Neutrophil (primary cell): ENCODE measurements at regions not wholly inside any gene's neighbourhood (a gene's known extent, or its start where the extent isn't known, plus 50 kb on each side); places are given as distances from the start of the nearest gene placed in this dataset.
"Not testable (repeated sequence)": the region's sequence is repeated elsewhere in the genome, so short reads cannot be mapped to it uniquely, and the experiment has no call there.

Source experiments
- H3K27ac ChIP-seq: fragments of 200-600 bp; sonication (generic); 2 replicates; pipeline ENCODE4 v1.5.1; 2016; ENCODE audit warnings: mild to moderate bottlenecking, moderate library complexity
- H3K27me3 ChIP-seq: fragments of 200-600 bp; sonication (generic); 2 replicates; pipeline ENCODE4 v1.6.0; 2016; ENCODE audit warnings: mild to moderate bottlenecking
- H3K36me3 ChIP-seq: fragments of 200-600 bp; sonication (generic); 2 replicates; pipeline ENCODE4 v1.5.1; 2017
- H3K4me1 ChIP-seq, 2 experiments: fragments of 200-600 bp in 1 of 2; sonication (generic) in 1 of 2; 1 replicate in 1 of 2; 2 replicates in 1 of 2; pipeline versions ENCODE4 v1.5.1 to v1.6.1; 2013 to 2016; ENCODE audit warnings: low read depth in 1 of 2, low read length in 1 of 2, mild to moderate bottlenecking in 1 of 2, moderate library complexity in 1 of 2; ENCODE audit not compliant: control insufficient read depth in 1 of 2, insufficient read depth in 1 of 2
- H3K4me3 ChIP-seq, 2 experiments: fragments of 200-600 bp in 1 of 2; sonication (generic) in 1 of 2; 1 replicate in 1 of 2; 2 replicates in 1 of 2; pipeline ENCODE4 v1.5.1; 2013 to 2016; ENCODE audit warnings: low read depth in 1 of 2, low read length in 1 of 2, mild to moderate bottlenecking in 1 of 2, moderate library complexity in 1 of 2
- H3K9me3 ChIP-seq: fragments of 200-600 bp; sonication (generic); 2 replicates; pipeline ENCODE4 v1.5.1; 2016
- TF ChIP-seq, protein P1 (sequence below): fragments of 200-600 bp; sonication (generic); IDR thresholded peaks from 2 replicates; pipeline ENCODE4 v1.5.1; 2016; ENCODE audit warnings: antibody characterized with exemption

DNA sequence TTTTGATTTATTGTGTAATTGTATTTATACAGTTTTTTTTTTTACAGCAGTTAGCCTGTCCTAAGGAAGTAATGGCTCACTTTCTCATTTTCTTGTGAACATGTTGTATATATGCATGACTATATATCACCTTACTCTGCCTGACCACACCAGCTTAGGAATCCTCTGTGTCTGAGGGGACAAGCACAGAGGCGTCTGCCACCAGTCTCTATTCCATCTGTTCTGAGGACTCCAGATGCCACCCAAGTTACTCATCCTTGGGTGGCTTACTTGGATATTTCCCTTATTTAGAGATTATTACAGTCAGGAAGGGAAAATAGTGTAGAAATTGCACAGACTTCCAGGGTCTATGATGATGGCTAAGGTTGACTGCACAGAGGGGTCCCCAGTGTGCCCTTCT is 256.3 kb upstream of the C9orf72 start:
- no peaks in the 10 kb centered on the region for H3K4me1 ChIP-seq
- H3K36me3 ChIP-seq, result no peaks in the 10 kb centered on the region
- no peak overlapping the region for H3K27ac ChIP-seq
- H3K9me3 ChIP-seq, result no peaks in the 10 kb centered on the region
- TF ChIP-seq, protein P1, sequence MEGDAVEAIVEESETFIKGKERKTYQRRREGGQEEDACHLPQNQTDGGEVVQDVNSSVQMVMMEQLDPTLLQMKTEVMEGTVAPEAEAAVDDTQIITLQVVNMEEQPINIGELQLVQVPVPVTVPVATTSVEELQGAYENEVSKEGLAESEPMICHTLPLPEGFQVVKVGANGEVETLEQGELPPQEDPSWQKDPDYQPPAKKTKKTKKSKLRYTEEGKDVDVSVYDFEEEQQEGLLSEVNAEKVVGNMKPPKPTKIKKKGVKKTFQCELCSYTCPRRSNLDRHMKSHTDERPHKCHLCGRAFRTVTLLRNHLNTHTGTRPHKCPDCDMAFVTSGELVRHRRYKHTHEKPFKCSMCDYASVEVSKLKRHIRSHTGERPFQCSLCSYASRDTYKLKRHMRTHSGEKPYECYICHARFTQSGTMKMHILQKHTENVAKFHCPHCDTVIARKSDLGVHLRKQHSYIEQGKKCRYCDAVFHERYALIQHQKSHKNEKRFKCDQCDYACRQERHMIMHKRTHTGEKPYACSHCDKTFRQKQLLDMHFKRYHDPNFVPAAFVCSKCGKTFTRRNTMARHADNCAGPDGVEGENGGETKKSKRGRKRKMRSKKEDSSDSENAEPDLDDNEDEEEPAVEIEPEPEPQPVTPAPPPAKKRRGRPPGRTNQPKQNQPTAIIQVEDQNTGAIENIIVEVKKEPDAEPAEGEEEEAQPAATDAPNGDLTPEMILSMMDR, result no peak
- no peak overlapping the region for H3K4me3 ChIP-seq
- H3K27me3 ChIP-seq, result no peaks in the 10 kb centered on the region

DNA sequence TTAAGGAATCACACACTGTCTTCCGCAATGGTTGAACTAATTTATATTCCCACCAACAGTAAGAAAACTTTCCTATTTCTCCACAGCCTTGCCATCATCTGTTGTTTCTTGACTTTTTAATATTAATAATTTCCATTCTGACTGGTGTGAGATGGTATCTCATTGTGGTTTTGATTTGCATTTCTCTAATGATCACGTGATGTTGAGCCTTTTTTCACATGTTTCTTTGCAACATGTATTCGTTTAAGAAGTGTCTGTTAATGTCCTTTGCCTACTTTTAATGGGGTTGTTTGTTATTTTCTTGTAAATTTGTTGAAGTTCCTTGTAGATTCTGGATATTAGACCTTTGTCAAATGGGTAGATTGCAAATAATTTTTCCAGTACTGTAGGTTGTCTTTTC is 258.8 kb upstream of the C9orf72 start:
- H3K4me3 ChIP-seq, H3K27ac ChIP-seq, H3K4me1 ChIP-seq, H3K27me3 ChIP-seq, H3K9me3 ChIP-seq, H3K36me3 ChIP-seq: not testable (repeated sequence)

DNA sequence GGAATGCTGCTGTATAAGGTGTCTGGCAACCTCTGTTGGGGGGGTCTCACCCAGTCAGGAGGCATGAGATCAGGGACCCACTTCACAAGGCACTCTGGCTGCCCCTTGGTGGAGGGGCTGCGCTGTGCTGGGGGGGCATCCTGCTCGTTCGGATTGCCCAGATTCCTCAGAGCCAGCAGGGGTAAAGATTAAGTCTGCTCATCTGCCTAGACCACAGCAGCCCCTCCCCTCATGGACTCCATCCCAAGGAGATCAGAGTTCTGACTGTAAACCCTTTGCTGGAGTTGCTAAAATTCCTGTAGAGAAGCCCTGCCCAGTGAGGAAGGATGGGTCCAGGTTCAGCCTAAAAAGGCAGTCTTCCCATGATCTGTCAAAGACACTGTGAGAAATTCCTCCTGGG is 262.0 kb upstream of the C9orf72 start:
- H3K36me3 ChIP-seq, result no peaks in the 10 kb centered on the region
- H3K4me1 ChIP-seq, result no peaks in the 10 kb centered on the region
- no peak overlapping the region for H3K27ac ChIP-seq
- TF ChIP-seq, protein P1, result no peak
- no peaks in the 10 kb centered on the region for H3K27me3 ChIP-seq
- no peak overlapping the region for H3K4me3 ChIP-seq
- no peaks in the 10 kb centered on the region for H3K9me3 ChIP-seq

DNA sequence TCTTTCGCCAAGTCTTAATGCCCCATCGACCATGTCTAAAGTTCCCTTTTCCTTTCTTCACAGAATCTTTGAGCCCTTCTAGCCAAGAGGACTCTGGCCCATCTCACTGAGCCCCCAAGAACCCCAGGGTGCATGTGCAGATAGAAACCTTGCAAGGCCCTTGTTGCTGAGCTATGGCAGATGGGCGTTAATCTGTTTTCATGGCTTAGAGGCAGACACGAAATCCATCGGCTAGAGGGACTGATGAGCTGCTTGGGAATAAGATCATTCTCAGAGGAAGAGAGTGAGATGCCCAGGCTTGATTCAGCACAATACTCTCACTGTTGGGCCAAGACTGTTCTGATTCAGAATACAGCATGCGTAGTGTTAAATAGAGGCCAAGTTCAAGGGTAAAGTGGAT is 262.5 kb upstream of the C9orf72 start:
- Histone ChIP-seq H3K36me3 (no peaks in the 10 kb centered on the region), H3K27ac (no peak overlapping the region), H3K27me3 (no peaks in the 10 kb centered on the region), H3K9me3 (no peaks in the 10 kb centered on the region), H3K4me1 (no peaks in the 10 kb centered on the region), H3K4me3 (no peak overlapping the region)
- TF ChIP-seq, protein P1, result no peak

DNA sequence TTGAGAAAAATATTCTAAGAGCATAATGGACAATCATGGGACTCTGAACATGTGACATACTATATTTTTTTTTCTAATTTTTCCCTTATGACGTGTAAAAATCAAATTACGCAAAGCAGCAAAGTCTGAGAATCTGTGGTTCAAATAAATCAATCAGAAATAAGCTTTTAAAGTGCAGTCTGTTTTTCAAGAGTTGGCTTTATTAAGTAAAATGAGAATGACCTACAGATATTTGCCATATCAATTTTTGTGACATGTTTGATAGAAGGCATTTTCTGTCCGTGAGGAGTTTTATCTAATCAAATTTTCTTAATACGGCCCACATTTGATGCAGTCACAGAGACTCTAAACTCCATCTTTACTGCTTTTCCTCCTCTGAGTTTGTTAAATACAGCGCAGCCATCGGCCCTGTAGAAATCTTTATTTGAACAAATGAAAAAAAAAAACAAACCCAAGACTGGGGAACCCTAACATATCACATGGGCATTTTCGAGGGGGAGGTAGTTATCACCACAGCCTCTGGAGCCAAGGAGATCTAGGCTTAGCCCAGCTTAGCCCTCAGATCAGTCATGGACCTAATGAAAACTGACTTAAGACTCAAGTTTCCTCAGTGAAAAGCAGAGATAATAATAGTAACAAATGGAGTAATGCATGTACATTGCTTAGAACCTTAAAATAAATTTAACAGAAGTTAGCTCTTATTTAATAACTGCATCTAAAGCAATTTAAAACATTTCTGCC is 263.6 kb upstream of the C9orf72 start:
- Histone ChIP-seq H3K27me3 (no peaks in the 10 kb centered on the region), H3K9me3 (no peaks in the 10 kb centered on the region), H3K27ac (no peak overlapping the region), H3K4me3 (no peak overlapping the region), H3K4me1 (no peaks in the 10 kb centered on the region), H3K36me3 (no peaks in the 10 kb centered on the region)
- TF ChIP-seq, protein P1, result no peak

DNA sequence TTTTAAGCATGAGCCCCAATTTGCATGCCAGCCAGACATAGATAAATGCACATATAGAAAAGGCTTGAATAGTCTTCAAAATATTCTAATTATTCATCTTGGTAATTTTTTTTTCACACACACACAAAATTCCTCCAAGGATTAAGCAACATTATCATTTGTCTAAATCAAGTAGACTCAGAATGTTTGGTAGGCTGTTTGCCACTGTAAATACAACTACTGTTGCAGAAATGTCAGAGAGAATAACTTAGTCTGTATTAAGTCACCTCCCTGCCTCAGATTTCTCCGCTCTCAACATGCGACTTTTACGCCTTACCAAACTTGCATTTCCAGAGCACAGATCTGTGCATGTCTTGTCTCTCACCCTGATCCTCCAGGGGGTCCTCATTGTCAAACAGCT is 265.6 kb upstream of the C9orf72 start:
- no peaks in the 10 kb centered on the region for H3K36me3 ChIP-seq
- H3K4me3 ChIP-seq, result no peak overlapping the region
- H3K9me3 ChIP-seq, result no peaks in the 10 kb centered on the region
- TF ChIP-seq, protein P1, result no peak
- no peaks in the 10 kb centered on the region for H3K4me1 ChIP-seq
- no peak overlapping the region for H3K27ac ChIP-seq
- no peaks in the 10 kb centered on the region for H3K27me3 ChIP-seq

DNA sequence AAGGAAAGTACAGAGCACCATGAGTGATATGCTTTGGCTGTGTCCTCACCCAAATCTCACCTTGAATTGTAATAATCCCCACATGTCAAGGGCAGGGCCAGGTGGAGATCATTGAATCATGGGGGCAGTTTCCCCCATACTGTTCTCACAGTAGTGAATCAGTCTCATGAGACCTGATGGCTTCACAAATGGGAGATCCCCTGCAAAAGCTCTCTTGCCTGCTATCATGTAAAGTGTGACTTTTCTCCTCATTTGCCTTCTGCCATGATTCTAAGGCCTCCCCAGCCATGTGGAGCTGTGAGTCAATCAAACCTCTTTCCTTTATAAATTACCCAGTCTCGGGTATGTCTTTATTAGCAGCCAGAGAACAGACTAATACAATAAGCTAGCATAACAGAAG is 266.5 kb upstream of the C9orf72 start:
- H3K9me3 ChIP-seq, H3K27ac ChIP-seq, H3K4me1 ChIP-seq, H3K27me3 ChIP-seq, H3K4me3 ChIP-seq, H3K36me3 ChIP-seq: not testable (repeated sequence)
